ENCODE measurements at regions not wholly inside any gene's neighbourhood (a gene's known extent, or its start where the extent isn't known, plus 50 kb on each side); places are given as distances from the start of the nearest gene placed in this dataset.

DNA sequence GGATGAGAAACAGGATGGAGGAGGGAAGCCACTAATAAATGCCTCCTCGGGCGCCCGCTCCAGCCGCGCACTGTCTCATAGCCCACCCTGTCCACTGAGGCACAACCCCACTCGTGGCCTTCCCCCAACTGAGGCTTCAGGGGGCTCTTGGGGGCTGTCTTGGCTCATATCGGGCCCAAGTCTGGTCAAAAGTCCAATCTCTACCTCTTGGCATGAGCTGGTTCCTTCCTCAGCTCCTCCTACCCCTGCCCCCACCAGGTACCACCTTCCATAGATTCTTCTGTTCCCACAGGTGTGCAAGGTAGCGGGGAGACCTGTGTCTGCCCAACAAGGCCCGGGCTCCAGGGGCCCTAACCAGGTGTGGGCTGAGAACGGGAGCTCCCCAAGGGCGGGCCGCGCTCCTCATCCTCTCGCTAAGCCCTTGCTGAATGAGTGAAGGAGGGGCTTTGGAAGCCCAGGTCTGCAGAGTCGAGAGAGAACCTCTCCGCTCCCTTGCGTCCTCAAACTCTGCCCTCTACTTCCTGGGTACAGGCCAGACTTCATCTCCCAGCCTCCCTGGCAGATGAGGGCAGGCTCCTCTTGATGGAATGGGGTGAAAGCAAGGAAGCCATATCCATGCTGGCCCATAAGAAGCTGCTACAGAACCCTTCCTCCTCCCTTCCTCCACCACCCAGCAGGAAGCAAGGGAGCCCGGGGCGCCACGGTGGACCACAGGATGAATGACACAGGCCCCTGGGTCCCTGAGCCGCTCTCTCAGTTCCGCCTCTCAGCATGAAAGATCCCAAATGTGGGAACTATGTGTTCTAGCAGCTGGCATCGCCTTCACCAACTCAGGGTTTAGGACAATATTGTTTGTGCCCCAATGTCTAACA, 74.7 kb downstream of the PSMG1 start:
- H3K27me3 ChIP-seq (ENCODE audit: control insufficient read depth in 1 of 2, insufficient read depth in 2 of 2, low read length in 2 of 2): no peaks in the 10 kb centered on the region
- ChIA-PET POLR2A (no interaction called here), CTCF (no interaction called here)
- intact Hi-C loops (cut with DNase I, micrococcal nuclease): no loop called here
- no peak overlapping the region for H3K27ac ChIP-seq (ENCODE audit: low read depth in 1 of 2, low read length in 2 of 2)
- H3K4me3 ChIP-seq (ENCODE audit: low read length): no peak overlapping the region
- Mint-ChIP-seq H3K27me3 (peaks cover under 1% of the 10 kb centered on the region), H3K9me3 (no peaks in the 10 kb centered on the region), H3K36me3 (ENCODE audit: low read depth) (no peaks in the 10 kb centered on the region), H3K4me1 (ENCODE audit: low read depth) (no peaks in the 10 kb centered on the region), H3K27ac (no peak overlapping the region), H3K4me3 (no peak overlapping the region)
- H3K9me3 ChIP-seq (ENCODE audit: control insufficient read depth in 1 of 2, insufficient read depth in 1 of 2, low read length in 2 of 2): no peaks in the 10 kb centered on the region
- TF ChIP-seq, protein P1, sequence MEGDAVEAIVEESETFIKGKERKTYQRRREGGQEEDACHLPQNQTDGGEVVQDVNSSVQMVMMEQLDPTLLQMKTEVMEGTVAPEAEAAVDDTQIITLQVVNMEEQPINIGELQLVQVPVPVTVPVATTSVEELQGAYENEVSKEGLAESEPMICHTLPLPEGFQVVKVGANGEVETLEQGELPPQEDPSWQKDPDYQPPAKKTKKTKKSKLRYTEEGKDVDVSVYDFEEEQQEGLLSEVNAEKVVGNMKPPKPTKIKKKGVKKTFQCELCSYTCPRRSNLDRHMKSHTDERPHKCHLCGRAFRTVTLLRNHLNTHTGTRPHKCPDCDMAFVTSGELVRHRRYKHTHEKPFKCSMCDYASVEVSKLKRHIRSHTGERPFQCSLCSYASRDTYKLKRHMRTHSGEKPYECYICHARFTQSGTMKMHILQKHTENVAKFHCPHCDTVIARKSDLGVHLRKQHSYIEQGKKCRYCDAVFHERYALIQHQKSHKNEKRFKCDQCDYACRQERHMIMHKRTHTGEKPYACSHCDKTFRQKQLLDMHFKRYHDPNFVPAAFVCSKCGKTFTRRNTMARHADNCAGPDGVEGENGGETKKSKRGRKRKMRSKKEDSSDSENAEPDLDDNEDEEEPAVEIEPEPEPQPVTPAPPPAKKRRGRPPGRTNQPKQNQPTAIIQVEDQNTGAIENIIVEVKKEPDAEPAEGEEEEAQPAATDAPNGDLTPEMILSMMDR (IDR thresholded peaks at IDR 0.05): no peak
- H3K4me1 ChIP-seq (ENCODE audit: insufficient read depth, low read length): no peaks in the 10 kb centered on the region
- no peak for DNase-seq
- no peaks in the 10 kb centered on the region for H3K36me3 ChIP-seq (ENCODE audit: insufficient read depth, low read length)
- no peak for ATAC-seq (ENCODE audit: poor library complexity)

DNA sequence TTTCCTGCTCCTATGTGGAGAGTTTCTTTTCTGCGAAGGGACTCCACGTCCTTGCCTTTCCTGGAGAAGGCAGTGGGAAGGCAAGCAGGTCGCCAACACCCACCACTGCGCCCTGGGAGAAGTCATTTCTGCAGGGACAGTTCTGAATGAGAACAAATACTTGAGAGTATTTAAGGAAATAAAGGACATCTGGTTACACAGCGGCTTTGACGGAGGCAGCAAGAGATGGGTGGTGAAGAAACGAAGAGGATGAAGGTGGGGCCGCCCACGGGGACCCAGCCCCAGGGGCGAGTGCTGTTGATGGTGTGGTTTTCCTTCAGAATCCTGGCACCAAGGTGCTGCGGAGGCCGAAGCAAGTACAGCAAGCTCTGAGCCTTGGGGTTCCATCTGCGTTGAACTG, 75.5 kb downstream of the PSMG1 start:
- ATAC-seq (ENCODE audit: poor library complexity) (no peak), DNase-seq (no peak)
- CTCF ChIA-PET: no interaction called here
- Histone ChIP-seq H3K27me3 (ENCODE audit: control insufficient read depth in 1 of 2, insufficient read depth in 2 of 2, low read length in 2 of 2) (no peaks in the 10 kb centered on the region), H3K36me3 (ENCODE audit: insufficient read depth, low read length) (no peaks in the 10 kb centered on the region), H3K27ac (ENCODE audit: low read depth in 1 of 2, low read length in 2 of 2) (no peak overlapping the region), H3K4me1 (ENCODE audit: insufficient read depth, low read length) (no peaks in the 10 kb centered on the region), H3K4me3 (ENCODE audit: low read length) (no peak overlapping the region), H3K9me3 (ENCODE audit: control insufficient read depth in 1 of 2, insufficient read depth in 1 of 2, low read length in 2 of 2) (no peaks in the 10 kb centered on the region)
- peaks cover 9% of the 10 kb centered on the region for H3K27me3 Mint-ChIP-seq
- TF ChIP-seq, protein P1 (IDR thresholded peaks at IDR 0.05): no peak
- H3K4me3 Mint-ChIP-seq: no peak overlapping the region
- H3K36me3 Mint-ChIP-seq (ENCODE audit: low read depth): no peaks in the 10 kb centered on the region
- no peaks in the 10 kb centered on the region for H3K9me3 Mint-ChIP-seq
- no peaks in the 10 kb centered on the region for H3K4me1 Mint-ChIP-seq (ENCODE audit: low read depth)
- POLR2A ChIA-PET: no interaction called here
- H3K27ac Mint-ChIP-seq: no peak overlapping the region
- intact Hi-C loops (cut with DNase I, micrococcal nuclease): no loop called here

DNA sequence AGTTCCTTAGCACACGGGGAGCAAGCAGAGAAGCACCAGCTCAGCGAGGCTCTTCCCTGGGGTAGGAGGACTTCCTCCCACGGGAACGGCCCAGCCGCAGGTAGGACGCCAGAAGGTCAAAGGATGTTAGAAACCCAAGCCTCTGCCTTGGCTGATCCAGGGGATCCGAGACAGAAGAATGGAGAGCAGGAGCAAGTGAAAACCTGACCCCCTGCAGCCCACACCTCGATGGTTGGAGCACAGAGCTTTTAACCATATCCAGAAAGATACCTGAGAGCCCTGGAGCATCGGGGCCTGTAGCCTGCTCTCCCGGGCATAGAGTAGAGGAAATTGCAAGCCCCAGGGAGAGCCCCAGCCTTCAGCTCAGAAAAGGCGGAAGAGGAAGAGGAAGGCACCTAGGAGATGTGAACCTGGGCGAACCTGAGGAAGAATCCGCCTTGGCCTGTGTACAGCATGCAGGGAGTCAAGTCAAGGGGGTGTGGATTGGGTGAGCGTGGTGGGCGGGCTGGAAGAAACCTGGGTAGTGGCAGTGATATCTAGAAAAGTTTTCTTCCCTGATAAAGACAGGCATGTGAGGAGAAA, 76.3 kb downstream of the PSMG1 start:
- Histone ChIP-seq H3K36me3 (ENCODE audit: insufficient read depth, low read length) (no peaks in the 10 kb centered on the region), H3K4me3 (ENCODE audit: low read length) (no peak overlapping the region), H3K27me3 (ENCODE audit: control insufficient read depth in 1 of 2, insufficient read depth in 2 of 2, low read length in 2 of 2) (no peaks in the 10 kb centered on the region), H3K9me3 (ENCODE audit: control insufficient read depth in 1 of 2, insufficient read depth in 1 of 2, low read length in 2 of 2) (no peaks in the 10 kb centered on the region), H3K27ac (ENCODE audit: low read depth in 1 of 2, low read length in 2 of 2) (no peak overlapping the region), H3K4me1 (ENCODE audit: insufficient read depth, low read length) (no peaks in the 10 kb centered on the region)
- Mint-ChIP-seq H3K4me1 (ENCODE audit: low read depth) (no peaks in the 10 kb centered on the region), H3K36me3 (ENCODE audit: low read depth) (no peaks in the 10 kb centered on the region), H3K9me3 (no peaks in the 10 kb centered on the region), H3K27me3 (peaks cover 9% of the 10 kb centered on the region), H3K27ac (no peak overlapping the region), H3K4me3 (no peak overlapping the region)
- POLR2A ChIA-PET: no interaction called here
- CTCF ChIA-PET: interaction anchor here (1.0 kb wide), 1 partner anchor 31 kb away, joined by 3 read pairs; no protein-coding TSS in a partner anchor
- ATAC-seq (ENCODE audit: poor library complexity) (no peak), DNase-seq (no peak)
- intact Hi-C loops (cut with DNase I, micrococcal nuclease): no loop called here
- TF ChIP-seq, protein P1 (IDR thresholded peaks at IDR 0.05): no peak

Data from CD4-positive, alpha-beta T cell (primary cell).